ENCODE measurements at regions not wholly inside any gene's neighbourhood (a gene's known extent, or its start where the extent isn't known, plus 50 kb on each side); places are given as distances from the start of the nearest gene placed in this dataset.

DNA sequence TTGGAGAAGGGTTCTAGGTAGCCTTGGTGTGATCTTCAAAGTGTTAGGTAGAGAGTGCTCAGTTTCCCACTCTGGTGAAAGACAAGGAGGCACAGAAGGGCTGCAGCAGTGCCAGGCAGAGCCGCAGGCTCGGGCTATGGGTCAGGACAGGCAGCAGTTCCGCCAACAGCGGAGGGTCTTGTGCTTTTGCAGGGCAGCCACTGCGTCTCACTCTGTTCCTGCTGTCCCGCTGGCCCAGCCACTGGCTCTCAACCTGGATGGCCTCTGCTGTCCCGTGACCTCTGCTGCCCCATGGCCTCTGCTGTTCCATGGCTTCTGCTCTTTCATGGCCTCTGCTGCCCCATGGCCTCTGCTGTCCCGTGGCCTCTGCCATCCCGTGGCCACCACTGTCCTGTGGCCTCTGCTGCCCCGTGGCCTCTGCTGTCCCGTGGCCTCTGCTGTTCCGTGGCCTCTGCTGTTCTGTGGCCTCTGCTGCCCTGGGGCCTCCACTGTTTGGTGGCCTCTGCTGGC is 175.7 kb downstream of the URI1 start:
- no peak for TF ChIP-seq POLR2A (IDR thresholded peaks at IDR 0.05)
- no peak for TF ChIP-seq CTCF (IDR thresholded peaks at IDR 0.05)
- no peak for DNase-seq
- H3K27me3 ChIP-seq: peaks cover 0 to 11% (median 0%) of the 10 kb centered on the region in 4 donors
- no peaks in the 10 kb centered on the region for H3K9me3 ChIP-seq
- no peak overlapping the region for H3K27ac ChIP-seq
- H3K4me1 ChIP-seq: no peaks in the 10 kb centered on the region
- no peak overlapping the region for H3K4me3 ChIP-seq
- no peaks in the 10 kb centered on the region for H3K36me3 ChIP-seq
- intact Hi-C loops (cut with DNase I): no loop called here
- 82 to 86% methylated on average over 10 to 12 of the region's 12 CpGs for WGBS, 2 donors

DNA sequence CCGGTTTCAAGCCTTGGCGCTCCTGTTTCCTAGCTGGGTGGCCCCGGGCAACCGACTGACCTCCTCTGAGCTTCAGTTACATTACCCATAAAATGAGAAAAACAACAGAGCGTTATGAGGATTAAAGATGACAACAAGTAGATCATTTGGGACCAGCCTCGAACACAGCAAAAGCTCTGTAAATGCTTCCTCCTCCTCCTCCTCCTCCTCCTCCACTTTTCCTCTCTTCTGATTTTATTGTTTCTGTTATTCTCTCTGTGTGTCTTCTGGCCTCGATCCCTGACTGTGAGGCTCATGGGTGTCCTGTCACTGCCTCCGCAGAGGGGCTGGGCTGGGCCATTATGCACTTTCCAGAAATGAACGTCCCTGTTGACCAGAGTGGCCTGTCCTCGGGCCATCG is 176.2 kb downstream of the URI1 start:
- TF ChIP-seq CTCF (IDR thresholded peaks at IDR 0.05): no peak
- no peak for TF ChIP-seq POLR2A (IDR thresholded peaks at IDR 0.05)
- 70 to 79% methylated on average over 8 to 10 of the region's 11 CpGs for WGBS, 2 donors
- H3K27me3 ChIP-seq: peaks cover 0 to 11% (median 0%) of the 10 kb centered on the region in 4 donors
- H3K4me1 ChIP-seq: no peaks in the 10 kb centered on the region
- H3K4me3 ChIP-seq: no peak overlapping the region
- intact Hi-C loops (cut with DNase I): no loop called here
- no peaks in the 10 kb centered on the region for H3K36me3 ChIP-seq
- H3K27ac ChIP-seq: no peak overlapping the region
- H3K9me3 ChIP-seq: no peaks in the 10 kb centered on the region
- DNase-seq: no peak

GRCh38 chr19:30118760-30119159 is 176.7 kb downstream of the URI1 start:
- TF ChIP-seq POLR2A (IDR thresholded peaks at IDR 0.05): no peak
- TF ChIP-seq CTCF (IDR thresholded peaks at IDR 0.05): no peak
- intact Hi-C loops (cut with DNase I): no loop called here
- Histone ChIP-seq H3K27me3 (peaks cover 0 to 11% (median 0%) of the 10 kb centered on the region in 4 donors), H3K4me1 (no peaks in the 10 kb centered on the region), H3K27ac (no peak overlapping the region), H3K9me3 (no peaks in the 10 kb centered on the region), H3K4me3 (no peak overlapping the region), H3K36me3 (no peaks in the 10 kb centered on the region)
- no peak for DNase-seq
- 50 to 69% methylated on average over 2 to 7 of the region's 12 CpGs for WGBS, 2 donors

GRCh38 chr19:30119180-30119908 is 177.3 kb downstream of the URI1 start:
- no peak for TF ChIP-seq CTCF (IDR thresholded peaks at IDR 0.05)
- TF ChIP-seq POLR2A (IDR thresholded peaks at IDR 0.05): no peak
- WGBS, 2 donors: 50 to 57% methylated on average over 5 of the region's 12 CpGs

GRCh38 chr19:30120860-30121484 is 178.9 kb downstream of the URI1 start:
- 83 to 91% methylated on average over 4 of the region's 4 CpGs for WGBS, 2 donors

More at GRCh38 chr19:30119180-30119908, 177.3 kb downstream of the URI1 start:
- DNase-seq: no peak
- H3K9me3 ChIP-seq: no peaks in the 10 kb centered on the region
- H3K27me3 ChIP-seq: peaks cover 0 to 11% (median 0%) of the 10 kb centered on the region in 4 donors
- H3K4me3 ChIP-seq: no peak overlapping the region
- H3K36me3 ChIP-seq: no peaks in the 10 kb centered on the region
- intact Hi-C loops (cut with DNase I): no loop called here
- no peak overlapping the region for H3K27ac ChIP-seq
- no peaks in the 10 kb centered on the region for H3K4me1 ChIP-seq

More at GRCh38 chr19:30120860-30121484, 178.9 kb downstream of the URI1 start:
- Histone ChIP-seq H3K36me3 (no peaks in the 10 kb centered on the region), H3K27ac (no peak overlapping the region), H3K4me3 (no peak overlapping the region), H3K9me3 (no peaks in the 10 kb centered on the region), H3K27me3 (peaks cover 0 to 8% (median 0%) of the 10 kb centered on the region in 4 donors), H3K4me1 (no peaks in the 10 kb centered on the region)
- DNase-seq: no peak
- no peak for TF ChIP-seq POLR2A (IDR thresholded peaks at IDR 0.05)
- no peak for TF ChIP-seq CTCF (IDR thresholded peaks at IDR 0.05)
- intact Hi-C loops (cut with DNase I): no loop called here

Measured in esophagus squamous epithelium (tissue), 5 donors.